UCSD-AML1 (cell line): ENCODE measurements at regions not wholly inside any gene's neighbourhood (a gene's known extent, or its start where the extent isn't known, plus 50 kb on each side); places are given as distances from the start of the nearest gene placed in this dataset.
"Not testable (repeated sequence)": the region's sequence is repeated elsewhere in the genome, so short reads cannot be mapped to it uniquely, and the experiment has no call there.

Source experiments
- DNase-seq: peaks from one replicate; lab custom pipeline; 2025; ENCODE audit not compliant: unreplicated experiment; lab: John Stamatoyannopoulos, UW

DNA sequence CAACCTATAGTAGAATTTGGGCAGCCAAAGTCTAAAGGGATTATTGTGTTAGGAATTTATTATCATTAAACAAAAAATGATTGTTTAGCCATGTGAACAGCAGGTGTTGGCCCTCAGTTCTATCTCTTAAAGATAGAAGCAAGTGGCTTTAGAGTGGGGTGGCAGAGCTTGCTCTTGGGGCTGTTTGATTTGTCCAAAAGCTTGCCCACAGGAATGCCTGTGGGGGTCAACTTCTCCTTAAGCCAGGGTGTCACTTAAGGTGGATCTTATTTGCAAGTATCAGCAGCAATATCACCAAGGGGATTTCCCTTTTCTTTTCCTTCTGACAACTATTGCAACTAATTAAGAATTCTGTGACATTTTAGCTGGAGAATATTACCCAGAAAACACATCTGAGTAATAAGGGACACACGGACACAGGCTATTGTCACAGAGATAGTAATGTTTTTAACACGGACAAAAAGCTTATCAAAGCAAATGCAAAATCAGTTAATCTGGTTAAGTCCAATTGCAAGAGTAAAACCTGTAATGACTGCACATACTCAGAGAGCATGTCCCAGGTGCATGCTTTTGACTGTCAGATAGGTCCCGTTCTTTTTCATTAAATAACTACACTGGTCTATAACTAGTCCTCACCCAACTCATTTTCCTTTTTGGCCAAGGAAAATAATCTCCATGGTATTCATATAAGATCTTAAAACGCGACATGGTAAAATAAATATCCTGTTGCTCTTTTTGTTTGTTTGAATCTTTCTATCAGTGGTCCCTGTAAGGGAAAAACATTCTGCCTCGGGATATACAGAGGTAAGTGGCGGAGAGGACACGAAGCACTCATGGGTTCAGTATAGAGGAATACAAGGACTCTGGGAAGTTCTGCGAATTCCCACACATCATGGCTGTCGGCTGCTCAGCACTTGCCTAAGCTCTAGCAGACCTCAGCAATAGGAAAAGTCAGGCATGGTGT, 172.1 kb upstream of the RFC3 start:
- DNase-seq: no peak

DNA sequence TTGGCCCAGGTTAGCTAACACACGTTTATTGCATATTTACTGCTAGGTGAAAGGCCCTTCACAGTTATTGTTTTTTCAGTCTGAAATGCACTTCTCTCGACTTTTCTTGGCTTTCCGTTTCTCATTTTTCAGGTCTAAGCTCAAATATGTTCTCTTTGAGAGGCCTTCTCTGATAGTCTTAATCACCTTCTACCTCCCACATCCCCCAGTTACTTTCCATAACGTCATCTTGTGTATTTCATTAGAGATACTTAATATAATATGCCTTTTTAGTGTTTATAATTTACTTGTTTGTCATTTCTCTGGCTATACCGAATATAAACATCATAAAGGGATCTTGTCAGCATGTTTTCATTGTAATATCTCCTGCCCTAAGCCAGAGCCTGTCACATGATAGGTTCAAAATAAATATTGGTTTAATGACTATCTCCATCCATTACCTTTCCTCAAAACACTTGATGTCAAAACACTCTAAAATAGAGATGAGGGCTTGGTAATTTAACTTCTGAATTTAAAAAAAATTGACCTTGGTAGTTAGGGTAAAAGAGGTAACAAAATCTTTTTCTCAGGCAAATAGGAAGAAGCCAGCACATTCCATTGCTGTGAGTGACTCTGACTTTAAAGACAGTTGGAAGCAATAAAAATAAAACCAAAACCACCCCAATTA, 168.6 kb upstream of the RFC3 start:
- no peak for DNase-seq

DNA sequence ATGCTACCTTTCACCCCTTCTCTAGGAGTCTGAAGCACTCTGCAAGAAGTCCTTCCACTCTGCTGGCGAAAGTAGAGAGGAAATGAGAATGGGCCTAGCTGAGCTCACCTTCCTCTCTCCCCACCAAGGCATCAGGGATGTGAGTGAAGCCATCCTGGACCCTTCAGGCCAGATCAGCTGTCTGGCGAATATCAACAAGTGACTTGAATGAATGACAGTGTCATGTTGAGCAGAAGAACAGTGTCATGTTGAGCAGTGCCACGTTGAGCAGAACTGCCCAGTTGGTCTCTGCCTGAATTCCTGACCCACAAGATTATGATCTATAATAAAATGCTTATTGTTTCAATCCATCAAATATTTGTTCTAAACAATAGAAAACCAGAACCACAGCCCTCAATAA, 166.2 kb upstream of the RFC3 start:
- no peak for DNase-seq

DNA sequence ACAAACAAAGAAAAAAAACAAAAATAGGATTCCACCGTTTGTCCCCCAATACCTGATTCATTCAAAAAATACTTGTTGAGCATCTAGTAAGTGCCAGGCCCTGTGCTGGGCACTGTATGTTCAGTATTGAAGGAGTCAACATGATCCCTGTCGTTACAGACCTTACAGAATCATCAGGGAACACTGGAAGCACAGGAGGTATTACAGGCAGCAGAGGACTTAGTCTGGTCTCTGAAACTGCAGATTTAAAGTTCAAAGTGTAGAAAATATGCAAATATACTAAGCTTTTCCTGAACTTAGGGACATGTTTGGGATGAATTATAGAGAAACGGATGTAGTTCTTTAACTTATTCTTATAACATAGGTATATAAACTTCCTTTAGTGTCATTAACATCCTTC, 160.7 kb upstream of the RFC3 start:
- DNase-seq: no peak

DNA sequence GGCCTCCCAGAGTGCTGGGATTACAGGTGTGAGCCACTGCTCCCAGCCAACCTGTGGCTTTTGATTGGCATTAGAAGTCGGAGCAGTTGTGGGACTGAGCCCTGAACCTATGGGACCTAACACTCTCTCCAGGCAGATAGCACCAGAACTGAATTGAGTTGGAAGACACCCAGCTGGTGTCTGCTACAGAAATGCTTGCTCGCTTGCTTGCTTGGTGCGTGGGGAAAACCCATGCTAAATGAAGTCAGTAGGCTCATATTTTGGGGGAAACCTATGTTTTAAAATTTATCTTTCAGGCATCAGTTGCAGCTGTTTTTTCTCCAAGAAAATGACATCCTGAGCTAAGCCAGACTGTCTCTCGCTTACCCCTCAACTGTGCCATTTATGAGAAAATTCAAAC, 158.5 kb upstream of the RFC3 start:
- DNase-seq: no peak

DNA sequence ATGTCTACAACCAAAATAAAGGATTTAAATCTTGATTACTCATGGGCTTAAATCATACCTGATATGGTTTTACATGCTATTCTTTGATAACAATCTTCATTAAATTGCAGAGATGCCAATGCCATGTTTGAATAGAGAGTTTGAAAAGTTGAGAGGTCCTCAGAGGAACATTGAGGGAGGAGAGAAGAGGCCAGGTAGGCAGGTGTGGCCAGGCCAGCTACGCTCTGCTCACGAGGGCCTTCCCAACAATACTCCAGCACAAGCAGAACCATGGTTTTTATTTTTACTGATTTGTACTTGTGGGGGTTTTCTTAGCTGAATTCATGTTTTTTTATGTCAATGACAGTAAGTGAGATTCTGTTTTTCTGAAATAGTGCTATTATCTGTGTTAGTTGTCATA, 158.1 kb upstream of the RFC3 start:
- DNase-seq: no peak

DNA sequence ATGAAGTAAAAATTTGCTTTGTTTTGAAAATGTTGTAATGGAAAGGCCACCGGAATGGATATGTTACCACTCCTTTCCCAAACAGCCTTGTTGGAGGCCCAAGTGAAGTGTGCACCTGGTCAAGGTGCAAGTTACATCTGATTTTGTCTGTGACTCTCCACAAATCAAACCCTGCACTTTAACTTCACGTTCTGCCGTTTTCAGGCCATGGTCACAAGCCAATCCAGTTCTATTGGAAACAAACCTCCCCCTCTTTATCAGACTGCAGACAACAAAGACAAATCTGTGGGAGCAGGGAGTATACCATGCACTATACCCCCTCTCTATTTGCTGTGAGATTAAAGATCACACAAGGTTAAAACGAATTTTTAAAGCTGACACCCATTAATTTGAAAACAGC, 155.6 kb upstream of the RFC3 start:
- no peak for DNase-seq

DNA sequence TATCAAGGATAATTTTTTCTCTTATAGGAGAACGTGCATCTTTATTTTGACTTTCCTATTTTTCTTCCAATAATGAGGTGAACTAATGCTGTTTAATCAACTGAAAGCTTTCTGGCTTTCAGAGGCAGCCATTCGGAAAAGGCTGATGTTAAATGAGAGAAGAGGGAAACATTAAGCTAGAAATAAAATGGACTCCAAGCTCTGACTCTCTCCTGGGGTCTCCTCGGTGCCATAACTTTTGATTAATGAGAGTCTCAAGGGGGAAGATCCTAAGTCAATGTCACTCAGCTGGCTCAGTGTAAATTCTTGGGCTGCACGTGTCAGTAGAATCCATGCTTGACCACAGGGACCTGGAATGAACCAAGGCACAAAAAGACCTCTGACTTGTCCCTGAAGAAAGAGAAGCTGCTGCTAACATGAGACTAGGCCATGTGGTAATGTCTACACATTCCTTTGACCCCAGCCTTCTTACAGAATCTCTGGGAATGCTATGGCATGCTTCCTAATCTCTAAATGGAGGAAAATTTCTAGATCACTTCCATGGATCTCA, 152.2 kb upstream of the RFC3 start:
- DNase-seq: no peak

DNA sequence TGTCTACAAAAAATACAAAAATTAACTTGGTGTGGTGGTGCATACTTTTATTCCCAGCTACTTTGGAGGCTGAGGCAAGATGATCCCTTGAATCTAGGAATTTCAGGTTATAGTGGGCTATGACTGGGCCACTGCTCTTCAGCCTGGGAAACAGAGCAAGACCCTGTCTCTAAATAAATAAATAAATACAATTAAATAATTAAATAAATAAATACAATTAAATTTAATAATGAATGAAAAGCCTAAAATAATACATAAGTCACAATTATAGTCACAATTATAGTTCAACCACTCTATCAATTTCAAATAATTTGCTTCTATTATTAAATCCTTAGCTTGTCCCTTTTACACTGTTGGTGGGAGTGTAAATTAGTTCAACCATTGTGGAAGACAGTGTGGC, 146.4 kb upstream of the RFC3 start:
- no peak for DNase-seq

DNA sequence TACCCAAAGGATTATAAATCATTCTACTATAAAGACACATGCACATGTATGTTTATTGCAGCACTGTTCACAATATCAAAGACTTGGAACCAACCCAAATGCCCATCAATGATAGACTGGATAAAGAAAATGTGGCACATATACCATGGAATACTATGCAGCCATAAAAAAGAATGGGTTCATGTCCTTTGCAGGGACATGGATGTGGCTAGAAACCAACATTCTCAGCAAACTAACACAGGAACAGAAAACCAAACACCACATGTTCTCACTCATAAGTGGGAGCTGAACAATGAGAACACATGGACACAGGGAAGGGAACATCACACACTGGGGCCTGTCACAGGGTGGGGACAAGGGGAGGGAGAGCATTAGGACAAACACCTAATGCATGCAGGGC, 145.9 kb upstream of the RFC3 start:
- DNase-seq: not testable (repeated sequence)

DNA sequence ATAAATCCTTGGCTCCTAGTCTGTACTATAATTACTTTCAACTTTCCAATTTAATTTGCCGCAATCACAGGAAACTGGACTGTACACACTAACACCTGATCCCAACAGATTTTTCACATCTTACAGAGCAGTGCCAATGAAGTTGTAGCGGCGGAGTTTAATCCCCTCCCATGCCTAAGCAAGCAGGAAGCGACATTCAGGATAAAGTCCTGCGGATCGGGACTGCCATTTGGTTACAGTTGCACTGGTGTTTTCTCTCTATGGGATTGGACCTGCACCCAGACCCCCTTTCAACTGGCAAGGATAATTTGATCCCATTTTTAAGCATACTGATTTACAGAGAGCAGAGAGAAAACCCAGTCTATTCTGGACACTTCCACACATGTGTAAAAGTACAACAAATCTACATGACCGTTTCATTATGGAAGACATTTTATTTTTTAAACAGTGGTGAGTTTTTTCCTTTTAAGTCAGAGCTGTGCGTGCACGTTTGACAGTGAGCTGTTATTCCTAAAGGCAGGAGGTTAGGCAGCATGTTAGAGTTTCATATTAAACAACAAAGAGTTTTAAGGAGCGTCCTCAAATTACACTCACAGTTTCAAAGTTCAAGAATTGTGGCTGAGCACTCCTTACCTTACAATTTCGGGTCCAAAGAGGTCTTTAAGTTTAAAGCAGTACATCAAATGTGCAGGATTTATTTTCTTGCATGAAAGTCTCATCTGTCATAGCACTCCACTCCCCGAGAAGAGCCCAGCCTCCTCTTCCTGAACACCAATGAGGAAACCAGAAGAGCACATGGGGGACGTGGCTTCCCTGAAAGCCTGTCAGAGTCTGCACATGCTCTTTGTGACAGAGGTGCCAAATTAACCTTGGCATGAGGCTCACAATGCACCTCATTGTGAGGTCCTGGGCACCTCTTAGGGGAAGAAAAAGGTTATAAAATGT, 141.6 kb upstream of the RFC3 start:
- DNase-seq: peak; percentile 14

DNA sequence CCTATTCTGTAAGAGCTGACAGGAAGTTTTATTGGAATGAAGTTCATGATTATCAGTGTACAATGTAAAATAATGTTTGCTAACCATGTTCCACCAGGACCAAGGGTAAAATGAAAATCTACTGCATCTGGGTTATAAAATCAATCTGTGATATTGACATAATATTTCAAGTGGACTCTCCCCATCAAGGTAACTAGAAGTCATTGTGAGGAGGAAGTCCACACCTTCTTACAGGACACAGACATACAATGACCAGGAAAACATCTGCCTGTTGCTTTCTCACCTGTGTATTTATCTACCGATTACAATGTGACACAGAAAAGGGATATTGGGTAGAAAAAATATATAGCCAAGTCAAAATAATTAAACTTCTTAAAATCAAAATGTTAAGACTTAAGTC, 140.7 kb upstream of the RFC3 start:
- no peak for DNase-seq

DNA sequence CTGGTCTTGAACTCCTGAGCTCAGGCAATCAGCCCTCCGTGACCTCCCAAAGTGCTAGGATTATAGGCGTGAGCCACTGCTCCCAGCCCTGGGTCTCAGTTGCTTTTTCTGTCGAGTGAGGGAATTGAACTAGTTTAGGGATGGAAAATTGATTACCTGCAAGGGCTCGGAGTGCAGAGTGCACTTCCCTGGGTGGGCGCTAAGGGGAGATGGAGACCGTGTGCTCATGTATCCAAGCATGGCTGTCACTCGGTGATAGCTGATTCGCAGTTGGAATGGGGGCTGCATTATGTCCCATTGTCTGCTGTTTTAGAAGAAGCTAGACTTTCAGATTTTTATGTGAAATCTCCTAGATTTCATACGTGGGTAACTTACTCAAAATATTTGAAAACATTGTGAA, 139.9 kb upstream of the RFC3 start:
- DNase-seq: no peak

DNA sequence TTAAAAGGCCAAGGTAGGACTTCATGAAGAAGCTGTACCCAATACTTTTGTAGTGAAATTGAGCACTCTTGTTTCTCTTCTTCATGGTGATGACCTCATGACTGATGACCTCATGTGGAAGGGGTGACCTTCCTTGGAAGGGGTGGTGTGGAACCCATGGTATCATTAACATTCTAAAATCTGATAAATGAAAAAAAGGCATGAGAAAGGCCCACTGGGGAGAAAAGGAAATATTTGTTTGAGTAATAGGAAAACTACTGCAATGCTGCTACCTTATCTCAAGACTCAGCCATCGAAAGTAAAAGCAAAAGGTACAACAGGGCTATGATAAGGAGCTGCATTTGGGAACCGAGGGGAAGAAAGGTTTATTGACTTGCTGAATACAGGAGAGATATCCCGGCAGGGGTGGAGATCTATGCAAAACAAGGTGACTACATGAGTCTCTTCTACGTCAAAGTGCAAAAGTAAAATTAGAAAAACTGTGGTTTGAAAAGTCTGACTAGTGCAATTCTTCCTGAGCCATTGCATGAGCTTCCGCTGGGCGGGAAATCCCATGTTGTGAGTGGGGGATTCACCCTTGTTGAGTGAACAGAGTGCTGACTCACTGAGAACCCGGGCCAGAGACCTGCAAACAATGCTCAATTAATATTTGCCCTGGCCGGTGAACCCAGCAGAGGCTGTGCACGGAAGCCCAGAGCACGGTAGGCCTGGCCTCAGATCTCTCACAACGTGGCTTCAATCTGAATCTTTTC, 138.9 kb upstream of the RFC3 start:
- peak; percentile 70 for DNase-seq

DNA sequence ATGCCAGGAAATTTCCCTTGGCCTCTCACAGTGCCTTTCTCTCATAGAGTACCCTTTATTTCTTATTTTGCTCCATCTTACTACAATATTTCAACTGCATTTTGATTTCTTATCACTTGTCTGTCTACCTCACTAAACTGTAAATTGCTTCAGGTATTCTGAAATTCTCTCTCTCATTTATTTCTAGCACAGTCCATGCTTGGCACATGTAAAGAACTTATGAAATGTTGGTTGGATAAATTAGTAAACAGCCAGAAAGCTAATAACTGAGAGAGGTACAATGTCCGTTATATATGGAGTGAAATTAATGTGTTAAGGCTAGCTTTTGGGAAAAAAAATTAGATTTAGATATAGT, 138.3 kb upstream of the RFC3 start:
- DNase-seq: no peak

DNA sequence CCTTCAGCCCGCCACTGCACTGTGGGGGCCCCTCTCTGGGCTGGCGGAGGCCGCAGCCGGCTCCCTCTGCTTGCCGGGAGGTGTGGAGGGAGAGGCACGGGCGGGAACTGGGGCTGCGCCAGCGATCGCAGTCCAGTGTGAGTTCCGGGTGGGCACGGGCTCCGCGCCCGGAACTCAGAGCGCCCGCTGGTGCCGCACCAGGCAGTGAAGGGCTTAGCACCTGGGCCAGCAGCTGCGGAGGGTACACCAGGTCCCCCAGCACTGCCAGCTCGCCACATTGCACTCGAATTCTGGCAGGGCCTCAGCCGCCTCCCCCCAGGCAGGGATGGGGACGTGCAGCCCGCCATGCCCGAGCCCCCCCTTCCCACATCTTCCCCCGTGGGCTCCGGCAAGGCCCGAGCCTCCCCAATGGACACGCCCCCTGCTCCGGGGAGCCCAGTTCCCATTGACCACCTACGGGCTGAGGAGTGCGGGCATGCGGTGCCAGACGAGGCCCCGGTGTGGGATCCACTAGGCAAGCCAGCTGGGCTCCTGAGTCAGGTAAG, 135.9 kb upstream of the RFC3 start:
- DNase-seq: no peak

DNA sequence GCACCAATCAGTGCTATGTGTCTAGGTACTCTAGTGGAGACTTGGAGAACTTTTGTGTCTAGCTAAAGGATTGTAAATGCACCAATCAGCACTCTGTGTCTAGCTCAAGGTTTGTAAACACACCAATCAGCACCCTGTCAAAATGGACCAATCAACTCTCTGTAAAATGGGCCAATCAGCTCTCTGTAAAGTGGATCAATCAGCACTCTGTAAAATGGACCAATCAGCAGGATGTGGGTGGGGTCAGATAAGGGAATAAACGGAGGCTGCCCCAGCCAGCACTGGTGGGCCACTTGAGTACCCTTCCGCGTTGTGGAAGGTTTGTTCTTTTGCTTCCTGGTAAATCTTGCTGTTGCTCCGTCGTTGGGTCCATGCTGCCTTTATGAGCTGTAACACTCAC, 135.3 kb upstream of the RFC3 start:
- not testable (repeated sequence) for DNase-seq

DNA sequence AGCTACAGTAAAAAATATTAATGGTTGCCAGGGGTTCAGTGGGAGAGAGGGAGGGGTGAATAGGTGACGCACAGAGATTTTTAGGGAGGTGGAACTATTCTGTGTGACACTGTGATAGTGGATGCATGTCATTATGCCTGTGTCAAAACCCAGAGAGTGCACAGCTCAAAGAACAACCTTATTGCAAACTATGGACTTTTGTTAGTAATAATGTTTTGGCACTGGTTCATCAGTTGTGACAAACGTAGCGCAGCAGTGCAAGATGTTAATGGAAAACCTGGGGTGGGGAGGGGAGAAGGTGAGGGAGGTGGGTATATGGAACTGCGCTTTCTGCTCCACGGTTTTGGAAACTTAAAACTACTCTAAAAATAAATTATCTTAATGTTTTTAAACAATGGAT, 134.6 kb upstream of the RFC3 start:
- DNase-seq: no peak

DNA sequence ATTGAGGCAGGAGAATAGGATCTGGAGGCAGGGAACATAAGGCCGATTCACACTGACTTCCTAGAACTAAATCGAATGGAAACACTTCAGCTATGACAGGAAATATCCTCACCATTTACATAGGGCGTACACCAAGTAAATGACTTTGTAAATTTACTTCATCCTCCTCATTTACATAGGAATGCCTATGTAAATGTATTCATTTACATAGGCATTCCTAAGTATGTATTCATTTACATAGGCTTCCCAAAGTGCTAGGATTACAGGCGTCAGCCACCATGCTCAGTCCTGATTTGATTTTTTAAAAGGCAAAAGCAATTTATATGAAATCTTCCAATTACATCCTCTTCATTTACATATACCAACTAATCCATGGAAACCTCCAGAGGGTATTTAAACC, 133.1 kb upstream of the RFC3 start:
- no peak for DNase-seq

DNA sequence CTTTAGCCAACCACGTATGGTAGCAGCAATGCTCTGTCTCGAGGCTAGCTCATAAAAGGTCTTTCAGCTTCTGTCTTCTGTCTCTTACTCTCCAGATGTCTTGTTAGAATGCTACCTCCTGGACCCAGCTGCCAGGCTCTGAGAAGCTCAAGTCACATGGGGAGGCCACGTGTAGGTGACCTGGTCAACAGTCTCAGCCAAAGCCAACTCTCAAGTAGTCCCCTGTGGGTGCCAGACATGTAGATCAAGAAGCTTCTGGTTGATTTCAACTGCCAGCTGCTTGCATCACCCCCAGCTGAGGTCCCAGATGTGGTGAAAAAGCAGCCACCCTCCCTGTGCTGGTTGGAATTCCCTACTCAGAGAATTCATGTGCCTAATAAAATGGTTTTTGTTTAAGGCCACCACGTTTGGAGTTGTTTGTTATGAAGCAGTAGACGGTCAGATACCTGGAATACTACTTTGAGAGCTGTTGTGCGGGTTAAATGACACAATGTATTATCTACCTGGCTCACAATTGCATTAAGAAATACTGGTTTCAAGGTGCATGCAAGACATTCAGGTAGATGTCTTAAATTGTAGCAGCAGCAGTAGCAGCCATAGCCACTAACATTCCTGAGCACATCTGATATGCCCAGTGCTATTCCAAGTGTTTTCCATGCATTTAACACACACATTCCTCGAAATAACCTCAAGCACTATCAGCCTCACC, 131.0 kb upstream of the RFC3 start:
- no peak for DNase-seq
